ENCODE measurements at regions not wholly inside any gene's neighbourhood (a gene's known extent, or its start where the extent isn't known, plus 50 kb on each side); places are given as distances from the start of the nearest gene placed in this dataset.

- DNase-seq: no peak
Measured at GRCh38 chr13:73129023-73129422, 70.2 kb downstream of the KLF5 start.

Data from DMS53 (cell line).